Iris pigment epithelial cell (primary cell): ENCODE measurements at regions not wholly inside any gene's neighbourhood (a gene's known extent, or its start where the extent isn't known, plus 50 kb on each side); places are given as distances from the start of the nearest gene placed in this dataset.
"Not testable (repeated sequence)": the region's sequence is repeated elsewhere in the genome, so short reads cannot be mapped to it uniquely, and the experiment has no call there.

Experiments
- DNase-seq: peaks from one replicate; pipeline ENCODE4 v3.0.0-alpha.2; 2011; ENCODE audit warnings: low read depth

- DNase-seq, result no peak
These were observed 1307.8 kb upstream of the RAG2 start for GRCh38 chr11:37905707-37906417.

- no peak for DNase-seq
These were observed 1298.0 kb upstream of the RAG2 start for GRCh38 chr11:37896016-37896415.

- no peak for DNase-seq
These were observed 1283.7 kb upstream of the RAG2 start for GRCh38 chr11:37881741-37882140.

GRCh38 chr11:37861671-37862070 is 1263.6 kb upstream of the RAG2 start:
- no peak for DNase-seq

DNA sequence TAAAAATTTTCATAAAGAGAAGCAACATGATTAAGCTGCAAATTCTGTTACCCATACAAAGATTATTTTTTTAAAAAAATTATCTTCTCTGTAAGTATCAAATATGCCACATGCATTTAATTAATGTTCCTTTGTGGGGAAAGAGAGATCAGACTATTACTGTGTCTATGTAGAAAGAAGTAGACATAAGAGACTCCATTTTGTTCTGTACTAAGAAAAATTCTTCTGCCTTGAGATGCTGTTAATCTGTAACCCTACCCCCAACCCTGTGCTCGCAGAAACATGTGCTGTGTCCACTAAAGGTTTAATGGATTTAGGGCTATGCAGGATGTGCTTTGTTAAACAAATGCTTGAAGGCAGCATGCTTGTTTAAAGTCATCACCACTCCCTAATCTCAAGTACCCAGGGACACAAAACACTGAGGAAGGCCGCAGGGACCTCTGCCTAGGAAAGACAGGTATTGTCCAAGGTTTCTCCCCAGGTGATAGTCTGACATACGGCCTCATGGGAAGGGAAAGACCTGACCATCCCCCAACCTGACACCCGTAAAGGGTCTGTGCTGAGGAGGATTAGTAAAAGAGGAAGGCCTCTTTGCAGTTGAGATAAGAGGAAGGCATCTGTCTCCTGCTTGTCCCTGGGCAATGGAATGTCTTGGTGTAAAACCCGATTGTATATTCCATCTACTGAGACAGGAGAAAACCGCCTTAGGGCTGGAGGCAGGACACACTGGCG is 1260.9 kb upstream of the RAG2 start:
- DNase-seq, result not testable (repeated sequence)

DNA sequence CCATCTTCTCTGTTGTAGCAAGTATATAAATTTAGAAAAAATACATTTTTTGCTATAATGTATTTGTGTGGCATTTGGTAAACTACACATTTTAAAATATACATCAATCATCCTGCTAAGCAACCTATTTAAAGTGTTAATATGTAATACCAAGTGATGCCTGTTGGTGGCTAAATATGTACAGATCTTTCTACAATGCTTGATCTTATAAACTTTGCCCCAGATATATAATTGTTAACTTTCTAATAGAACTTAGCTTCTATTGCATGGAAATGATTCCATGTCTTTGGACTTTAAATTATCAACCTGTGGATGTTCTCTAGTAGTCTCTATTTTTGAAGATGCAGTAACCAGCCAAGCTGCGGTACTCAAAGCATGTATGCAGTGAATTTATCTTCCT is 1260.4 kb upstream of the RAG2 start:
- peak; percentile 0 for DNase-seq

DNA sequence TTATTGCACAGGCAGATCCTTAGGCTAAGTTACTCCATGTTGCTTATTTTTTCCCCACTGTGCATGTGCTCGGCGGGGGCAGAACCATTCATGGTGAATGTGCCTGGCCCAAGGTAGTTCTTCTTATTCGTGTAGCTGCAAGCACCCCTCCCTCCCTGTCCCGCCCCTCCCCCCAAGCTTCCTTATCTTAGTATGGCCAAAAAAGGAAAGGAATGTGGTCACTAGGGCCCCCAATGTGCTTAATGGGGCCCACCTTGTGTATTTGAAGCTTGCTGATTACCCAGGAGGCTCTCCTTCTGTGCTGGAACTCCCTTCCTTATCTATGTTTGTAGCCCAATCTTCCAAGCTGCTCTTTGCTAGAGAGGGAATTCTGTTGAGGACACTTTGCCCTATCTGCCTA is 1259.7 kb upstream of the RAG2 start:
- DNase-seq, result no peak

- DNase-seq, result no peak
These were observed 1251.7 kb upstream of the RAG2 start for GRCh38 chr11:37849706-37850105.

DNA sequence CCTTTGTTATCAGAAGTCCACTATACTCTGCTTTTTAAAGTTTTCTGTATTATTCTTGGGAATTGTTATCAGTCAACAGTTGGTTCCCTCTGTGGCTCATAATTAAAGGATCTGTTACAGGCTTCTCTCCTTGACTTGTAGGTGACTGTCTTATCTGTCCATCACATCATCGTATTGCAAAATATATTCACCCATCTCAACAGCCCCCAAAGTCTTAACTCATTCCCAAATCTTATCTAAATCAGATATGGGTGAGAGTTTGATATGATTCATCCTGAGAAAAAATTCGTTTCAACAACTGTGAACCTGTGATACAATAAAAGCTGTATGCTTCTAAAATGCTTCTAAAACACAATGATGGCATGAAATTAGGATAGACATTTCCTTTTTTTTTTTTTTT is 1245.6 kb upstream of the RAG2 start:
- no peak for DNase-seq

DNA sequence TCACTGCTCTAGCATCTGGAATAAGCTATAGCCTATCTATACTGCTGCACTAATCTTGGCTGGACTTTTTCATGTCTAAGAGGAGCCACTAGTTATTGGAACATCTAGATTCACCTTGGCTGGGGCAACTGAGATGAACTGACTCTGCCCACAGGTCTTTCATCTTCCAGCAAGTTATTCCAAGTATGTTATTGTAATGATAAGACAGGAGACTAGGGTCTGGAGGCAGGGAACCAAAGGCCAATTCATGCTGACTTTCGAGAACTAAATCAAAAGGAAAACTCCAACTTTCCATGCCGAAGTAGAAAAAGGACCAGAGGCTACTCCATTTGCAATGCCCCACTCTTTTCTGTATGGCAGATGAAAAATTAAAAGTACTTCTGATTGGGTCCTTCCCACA is 1243.0 kb upstream of the RAG2 start:
- no peak for DNase-seq

GRCh38 chr11:37840345-37840744 is 1242.3 kb upstream of the RAG2 start:
- not testable (repeated sequence) for DNase-seq

GRCh38 chr11:37830529-37830928 is 1232.5 kb upstream of the RAG2 start:
- DNase-seq, result no peak

- DNase-seq, result no peak
These were observed 1219.8 kb upstream of the RAG2 start for GRCh38 chr11:37817727-37818270.

DNA sequence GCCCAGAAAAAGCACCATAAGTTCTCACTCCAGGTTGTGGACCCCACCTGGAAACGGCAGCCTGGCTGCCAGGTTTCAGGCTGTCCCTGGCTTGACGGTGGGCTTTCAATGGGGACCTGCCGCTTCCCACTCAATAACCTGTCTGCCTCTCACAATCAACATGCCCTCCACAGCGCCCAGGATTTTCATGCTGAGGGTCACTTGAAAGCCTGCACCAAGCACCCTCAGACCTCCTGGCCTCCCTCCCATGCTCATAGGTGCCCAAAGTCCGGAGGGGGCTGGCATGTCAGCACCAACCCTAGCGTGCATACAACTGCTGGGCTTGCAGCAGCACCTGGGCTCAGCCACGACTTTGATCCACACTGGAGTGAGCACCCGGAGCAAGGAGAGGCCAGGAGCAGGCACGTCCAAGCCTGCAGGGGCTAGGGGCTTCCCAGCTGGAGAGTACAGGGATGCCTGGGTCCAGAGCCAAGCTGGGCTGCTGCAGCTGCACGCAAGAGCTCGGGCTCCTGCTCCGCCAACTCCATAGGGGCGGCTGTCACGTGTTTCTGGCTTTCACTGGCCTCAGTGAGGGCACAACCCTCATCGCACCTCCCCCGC is 1214.3 kb upstream of the RAG2 start:
- DNase-seq, result no peak

GRCh38 chr11:37811349-37811748 is 1213.3 kb upstream of the RAG2 start:
- DNase-seq, result no peak

GRCh38 chr11:37804666-37805065 is 1206.6 kb upstream of the RAG2 start:
- no peak for DNase-seq

DNA sequence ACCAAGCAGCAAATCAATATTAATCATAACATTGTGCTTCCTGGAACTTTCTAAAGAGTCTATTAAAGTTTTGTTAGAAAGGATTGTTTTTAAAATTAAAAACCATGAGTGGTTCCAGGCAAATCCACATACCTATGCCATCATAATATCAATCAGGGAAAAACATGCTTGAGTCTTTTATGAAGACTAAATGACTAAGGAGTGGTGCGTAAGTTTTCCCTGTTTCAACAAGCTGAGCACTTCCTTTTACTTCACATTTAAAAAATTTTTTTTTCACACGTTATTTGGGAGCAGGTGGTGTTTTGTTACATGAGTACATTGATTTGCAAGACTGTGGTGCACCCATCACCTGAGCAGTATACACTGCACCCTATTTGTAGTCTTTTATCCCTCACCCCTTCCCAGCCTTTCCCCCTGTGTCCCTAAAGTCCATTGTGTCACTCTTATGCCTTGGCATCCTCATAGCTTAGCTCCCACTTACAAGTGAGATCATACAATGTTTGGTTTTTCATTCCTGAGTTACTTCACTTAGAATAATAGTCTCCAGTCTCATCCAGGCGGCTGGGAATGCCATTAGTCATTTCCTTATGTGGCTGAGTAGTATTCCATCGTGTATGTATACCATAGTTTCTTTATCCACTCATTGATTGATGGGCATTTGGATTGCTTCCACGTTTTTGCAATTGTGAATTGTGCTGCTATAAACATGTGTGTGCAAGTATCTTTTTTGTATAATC is 1190.3 kb upstream of the RAG2 start:
- peak; percentile 72 for DNase-seq

GRCh38 chr11:37786214-37786755 is 1188.2 kb upstream of the RAG2 start:
- DNase-seq, result peak; percentile 41

DNA sequence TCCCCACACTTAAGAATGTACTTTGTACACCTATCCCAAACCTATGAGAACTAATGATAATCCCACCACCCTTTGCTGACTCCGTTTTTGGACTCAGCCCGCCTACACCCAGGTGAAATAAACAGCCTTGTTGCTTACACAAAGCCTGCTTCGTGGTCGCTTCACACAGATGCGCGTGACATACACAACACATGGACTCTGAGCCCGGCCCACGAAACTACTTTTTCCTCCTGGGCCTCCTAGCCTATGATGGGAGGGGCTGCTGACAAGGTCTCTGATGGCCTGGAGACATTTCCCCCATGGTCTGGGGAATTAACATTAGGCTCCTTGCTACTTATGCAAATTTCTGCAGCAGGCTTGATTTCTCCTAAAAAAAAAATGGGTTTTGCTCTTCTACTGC is 1176.4 kb upstream of the RAG2 start:
- no peak for DNase-seq

DNA sequence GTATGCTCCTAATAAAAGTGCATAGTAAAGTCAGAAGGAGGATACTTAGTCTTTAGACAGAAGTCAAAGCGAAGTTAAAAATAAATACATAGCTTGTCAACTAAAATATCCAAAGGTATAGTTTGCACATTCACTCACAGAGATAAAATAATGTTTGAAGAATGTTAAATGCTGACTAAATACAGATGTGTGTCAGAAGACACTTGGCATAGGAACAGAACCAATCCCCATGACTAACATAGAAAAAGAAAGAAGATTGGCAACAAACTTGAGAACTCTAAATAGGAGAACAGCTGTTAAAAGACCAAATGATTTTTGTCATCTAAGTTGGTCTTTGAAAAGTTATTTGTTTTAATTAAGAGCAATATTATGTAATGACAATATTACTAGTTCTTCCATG is 1172.1 kb upstream of the RAG2 start:
- no peak for DNase-seq

DNA sequence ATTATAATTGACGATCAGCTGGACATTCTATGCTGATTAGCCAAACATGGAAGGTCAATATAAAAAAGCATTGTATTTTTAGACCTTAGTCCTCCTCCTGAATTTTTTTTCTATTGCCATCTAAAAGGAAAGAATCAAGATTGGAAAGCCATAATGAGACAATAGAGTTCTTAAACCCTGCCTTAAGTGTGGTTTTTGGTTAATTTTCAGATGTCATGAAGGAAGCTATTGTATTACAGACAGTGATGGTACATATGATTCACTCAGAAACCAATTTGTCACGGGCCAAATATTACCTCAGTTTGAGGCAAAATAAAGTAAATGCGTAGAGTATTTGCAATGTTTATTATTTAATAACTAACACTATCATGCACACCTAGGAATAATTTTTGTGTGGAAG is 1164.0 kb upstream of the RAG2 start:
- no peak for DNase-seq

GRCh38 chr11:37755521-37755920 is 1157.5 kb upstream of the RAG2 start:
- no peak for DNase-seq
